ENCODE measurements at regions not wholly inside any gene's neighbourhood (a gene's known extent, or its start where the extent isn't known, plus 50 kb on each side); places are given as distances from the start of the nearest gene placed in this dataset.

DNA sequence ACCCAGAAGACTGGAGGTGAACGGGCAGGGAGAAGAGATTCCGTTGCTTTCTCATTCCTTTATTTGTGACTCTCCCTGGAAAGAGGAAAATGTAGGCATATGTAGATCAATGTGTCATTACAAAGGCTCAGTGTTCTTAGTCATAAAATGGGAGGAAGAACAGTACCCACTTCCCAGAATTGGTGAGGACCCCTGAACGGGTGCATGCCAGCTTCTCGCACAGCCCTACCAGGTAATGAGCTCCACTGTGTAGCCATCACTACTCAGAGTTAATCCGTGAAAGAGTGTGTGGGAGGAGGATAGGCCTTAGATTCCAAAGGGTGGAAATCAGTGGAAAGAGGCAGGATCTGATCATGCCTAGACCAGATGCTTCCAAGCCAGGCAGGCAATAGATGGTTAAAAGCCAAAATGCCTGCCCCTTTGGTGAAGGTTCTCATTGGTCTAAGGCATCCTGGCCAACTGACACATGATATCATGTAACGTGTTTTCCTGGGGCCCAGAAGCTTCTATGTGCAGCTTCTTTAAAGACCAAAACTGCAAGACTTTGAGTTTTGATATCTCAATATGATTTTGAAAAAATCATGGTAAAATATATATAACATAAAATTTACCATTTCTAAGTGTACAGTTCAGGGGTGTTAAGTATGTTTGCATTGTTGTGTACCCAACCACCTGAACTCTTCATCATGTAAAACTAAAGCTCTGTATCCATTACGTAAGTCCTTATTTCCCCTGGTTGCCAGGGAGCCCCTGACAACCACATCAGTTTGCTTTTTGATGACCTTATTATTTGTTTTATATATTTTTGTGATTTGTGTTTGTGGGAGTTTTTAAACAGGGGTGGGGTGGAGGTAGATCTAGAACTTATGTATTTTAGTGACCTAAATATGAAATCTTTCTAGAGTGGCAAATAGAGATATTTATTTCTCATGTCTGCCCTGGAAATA, 402.2 kb upstream of the CFAP20DC start:
- TF ChIP-seq, protein P1, sequence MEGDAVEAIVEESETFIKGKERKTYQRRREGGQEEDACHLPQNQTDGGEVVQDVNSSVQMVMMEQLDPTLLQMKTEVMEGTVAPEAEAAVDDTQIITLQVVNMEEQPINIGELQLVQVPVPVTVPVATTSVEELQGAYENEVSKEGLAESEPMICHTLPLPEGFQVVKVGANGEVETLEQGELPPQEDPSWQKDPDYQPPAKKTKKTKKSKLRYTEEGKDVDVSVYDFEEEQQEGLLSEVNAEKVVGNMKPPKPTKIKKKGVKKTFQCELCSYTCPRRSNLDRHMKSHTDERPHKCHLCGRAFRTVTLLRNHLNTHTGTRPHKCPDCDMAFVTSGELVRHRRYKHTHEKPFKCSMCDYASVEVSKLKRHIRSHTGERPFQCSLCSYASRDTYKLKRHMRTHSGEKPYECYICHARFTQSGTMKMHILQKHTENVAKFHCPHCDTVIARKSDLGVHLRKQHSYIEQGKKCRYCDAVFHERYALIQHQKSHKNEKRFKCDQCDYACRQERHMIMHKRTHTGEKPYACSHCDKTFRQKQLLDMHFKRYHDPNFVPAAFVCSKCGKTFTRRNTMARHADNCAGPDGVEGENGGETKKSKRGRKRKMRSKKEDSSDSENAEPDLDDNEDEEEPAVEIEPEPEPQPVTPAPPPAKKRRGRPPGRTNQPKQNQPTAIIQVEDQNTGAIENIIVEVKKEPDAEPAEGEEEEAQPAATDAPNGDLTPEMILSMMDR (IDR thresholded peaks at IDR 0.05; ENCODE audit: low read length): no peak
- TF ChIP-seq EZH2phosphoT487 (IDR thresholded peaks at IDR 0.05; ENCODE audit: low read length) (no peak), EZH2 (optimal IDR thresholded peaks at IDR 0.05; ENCODE audit: low read depth, low read length) (no peak)

All from MM.1S (cell line).